OCI-LY7 (cell line): ENCODE measurements at regions not wholly inside any gene's neighbourhood (a gene's known extent, or its start where the extent isn't known, plus 50 kb on each side); places are given as distances from the start of the nearest gene placed in this dataset.

ENCODE experiments used
- CTCF ChIP-seq: fragments of 200-600 bp; sonication (generic); conservative IDR thresholded peaks from 2 replicates; pipeline ENCODE4 v1.5.1; 2014; ENCODE audit warnings: mild to moderate bottlenecking, antibody characterized with exemption, low read length, moderate library complexity, mixed read lengths
- EZH2phosphoT487 ChIP-seq: fragments of 200-600 bp; sonication (generic); IDR thresholded peaks from 2 replicates; pipeline ENCODE4 v1.6.1; 2018; ENCODE audit warnings: low read depth, borderline replicate concordance, mild to moderate bottlenecking, mixed run types, antibody characterized with exemption, low read length, moderate library complexity, mixed read lengths

DNA sequence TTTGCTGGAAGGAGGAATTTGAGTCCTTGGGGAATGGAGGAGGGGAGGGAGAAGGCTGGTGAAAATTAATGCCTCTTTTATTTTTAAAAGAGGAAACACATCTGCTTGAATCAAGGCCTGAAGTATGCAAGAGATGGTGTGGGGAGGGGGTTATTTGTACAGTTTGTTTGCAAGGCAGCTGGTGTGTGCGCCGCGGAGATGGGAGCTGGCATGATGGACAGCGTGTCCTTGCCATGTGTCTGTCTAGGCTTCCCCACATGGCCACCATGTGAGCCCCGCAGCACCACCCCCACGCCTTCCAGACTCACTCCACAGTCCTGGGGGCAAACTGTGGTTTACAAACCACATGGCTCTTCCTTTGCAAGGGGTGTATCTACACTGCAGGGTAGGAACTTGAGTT lies 154.8 kb upstream of the APCDD1 start:
- TF ChIP-seq CTCF (no peak), EZH2phosphoT487 (no peak)
